Tibial artery (tissue), 4 donors: ENCODE measurements at regions not wholly inside any gene's neighbourhood (a gene's known extent, or its start where the extent isn't known, plus 50 kb on each side); places are given as distances from the start of the nearest gene placed in this dataset.

Experiments
- DNase-seq, 2 donors: peaks; one replicate each; pipeline ENCODE4 v3.0.0-alpha.2; 2019
- H3K27ac ChIP-seq, 2 donors: fragments of 200-600 bp; sonication (generic) in 1 of 2; 1 replicate in 1 of 2; 2 replicates in 1 of 2; pipeline ENCODE4 v1.5.1; 2018 to 2019; ENCODE audit warnings: mild to moderate bottlenecking in 1 of 2
- H3K27me3 ChIP-seq, 2 donors: fragments of 200-600 bp; sonication (generic) in 1 of 2; one replicate each; pipeline versions ENCODE4 v1.5.1 to v1.6.0; 2016 to 2019
- H3K36me3 ChIP-seq, 3 donors: fragments of 200-600 bp; sonication (generic) in 2 of 3; one replicate each; pipeline ENCODE4 v1.5.1; 2016 to 2019; ENCODE audit warnings: mild to moderate bottlenecking in 2 of 3
- H3K4me1 ChIP-seq, 4 donors: fragments of 200-600 bp; sonication (generic) in 2 of 4; 1 replicate in 3 of 4; 2 replicates in 1 of 4; pipeline ENCODE4 v1.5.1; 2016 to 2019
- H3K4me3 ChIP-seq, 2 donors: fragments of 200-600 bp; sonication (generic) in 1 of 2; 1 replicate in 1 of 2; 2 replicates in 1 of 2; pipeline ENCODE4 v1.5.1; 2018 to 2019; ENCODE audit warnings: mild to moderate bottlenecking in 2 of 2
- H3K9me3 ChIP-seq, 3 donors: fragments of 200-600 bp; sonication (generic) in 1 of 3; one replicate each; pipeline ENCODE4 v1.5.1; 2016 to 2019
- intact Hi-C: fragments of 100-400 bp; cut with DNase I; formaldehyde crosslinking; loops from one replicate; pipeline ENCODE4 v1.15.0; 2023; ENCODE audit warnings: low total_unique reads
- TF ChIP-seq, protein P1 (sequence below), 2 experiments: fragments of 200-600 bp in 1 of 2; fragments of 450-650 bp in 1 of 2; IDR thresholded peaks; one replicate each; pipeline ENCODE4 v1.5.1; 2017 to 2019; ENCODE audit warnings: antibody characterized with exemption in 2 of 2, mild to moderate bottlenecking in 1 of 2, moderate library complexity in 1 of 2

DNA sequence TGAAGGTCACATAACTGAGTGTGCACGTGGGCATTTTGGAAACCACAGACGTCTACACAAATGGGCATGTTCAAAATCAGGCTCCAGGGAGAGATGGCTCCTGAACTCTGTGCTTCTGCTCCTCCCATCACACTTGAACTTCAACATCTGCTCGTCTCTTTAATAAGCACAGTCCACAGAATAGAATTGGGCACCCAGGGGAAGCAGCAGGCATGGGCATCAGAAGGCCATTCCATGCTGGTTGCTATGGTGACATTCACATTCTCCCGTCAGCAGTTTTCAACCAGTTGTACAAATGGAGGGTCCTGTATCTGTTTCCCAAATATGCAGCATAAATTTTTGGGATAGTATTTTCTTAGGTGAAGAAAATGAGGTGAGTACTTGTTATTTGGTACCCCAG, 183.7 kb upstream of the COPS8 start:
- Histone ChIP-seq H3K9me3 (no peaks in the 10 kb centered on the region), H3K4me3 (no peak overlapping the region), H3K27ac (no peak overlapping the region), H3K27me3 (peaks cover 0 to 5% of the 10 kb centered on the region in 2 donors), H3K36me3 (no peaks in the 10 kb centered on the region), H3K4me1 (no peaks in the 10 kb centered on the region)
- DNase-seq = no peak
- intact Hi-C loops = no loop called here
- TF ChIP-seq, protein P1, sequence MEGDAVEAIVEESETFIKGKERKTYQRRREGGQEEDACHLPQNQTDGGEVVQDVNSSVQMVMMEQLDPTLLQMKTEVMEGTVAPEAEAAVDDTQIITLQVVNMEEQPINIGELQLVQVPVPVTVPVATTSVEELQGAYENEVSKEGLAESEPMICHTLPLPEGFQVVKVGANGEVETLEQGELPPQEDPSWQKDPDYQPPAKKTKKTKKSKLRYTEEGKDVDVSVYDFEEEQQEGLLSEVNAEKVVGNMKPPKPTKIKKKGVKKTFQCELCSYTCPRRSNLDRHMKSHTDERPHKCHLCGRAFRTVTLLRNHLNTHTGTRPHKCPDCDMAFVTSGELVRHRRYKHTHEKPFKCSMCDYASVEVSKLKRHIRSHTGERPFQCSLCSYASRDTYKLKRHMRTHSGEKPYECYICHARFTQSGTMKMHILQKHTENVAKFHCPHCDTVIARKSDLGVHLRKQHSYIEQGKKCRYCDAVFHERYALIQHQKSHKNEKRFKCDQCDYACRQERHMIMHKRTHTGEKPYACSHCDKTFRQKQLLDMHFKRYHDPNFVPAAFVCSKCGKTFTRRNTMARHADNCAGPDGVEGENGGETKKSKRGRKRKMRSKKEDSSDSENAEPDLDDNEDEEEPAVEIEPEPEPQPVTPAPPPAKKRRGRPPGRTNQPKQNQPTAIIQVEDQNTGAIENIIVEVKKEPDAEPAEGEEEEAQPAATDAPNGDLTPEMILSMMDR (IDR thresholded peaks at IDR 0.05) = no peak

DNA sequence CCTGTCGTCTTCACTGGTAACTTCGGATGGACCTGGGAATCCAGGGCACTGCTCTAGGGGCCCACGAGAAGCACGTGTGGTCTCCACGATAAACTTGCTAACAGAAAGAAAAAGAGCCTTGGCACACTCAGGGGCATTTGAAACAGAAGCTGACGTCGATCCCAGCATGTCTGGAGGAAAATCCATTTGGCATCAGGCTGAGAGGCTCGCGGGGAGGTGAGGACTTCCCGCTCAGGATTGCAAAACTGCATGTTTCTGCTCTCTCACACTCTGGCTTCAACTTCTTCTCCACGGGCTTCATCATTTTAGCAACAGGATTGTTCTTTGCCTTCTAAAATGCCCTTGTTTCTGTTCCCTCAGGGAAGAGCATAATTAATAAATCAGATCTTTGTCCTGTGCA, 181.7 kb upstream of the COPS8 start:
- intact Hi-C loops = no loop called here
- H3K27me3 ChIP-seq = peaks cover 0 to 5% of the 10 kb centered on the region in 2 donors
- no peak overlapping the region for H3K4me3 ChIP-seq
- H3K27ac ChIP-seq = no peak overlapping the region
- TF ChIP-seq, protein P1 (IDR thresholded peaks at IDR 0.05) = no peak
- no peaks in the 10 kb centered on the region for H3K36me3 ChIP-seq
- DNase-seq = no peak
- no peaks in the 10 kb centered on the region for H3K4me1 ChIP-seq
- H3K9me3 ChIP-seq = no peaks in the 10 kb centered on the region

GRCh38 chr2:236904389-236905263, 181.1 kb upstream of the COPS8 start:
- TF ChIP-seq, protein P1 (IDR thresholded peaks at IDR 0.05) = no peak
- intact Hi-C loops = no loop called here

GRCh38 chr2:236905976-236906375, 179.7 kb upstream of the COPS8 start:
- Histone ChIP-seq H3K9me3 (no peaks in the 10 kb centered on the region), H3K4me1 (no peaks in the 10 kb centered on the region), H3K27me3 (peaks cover 0 to 5% of the 10 kb centered on the region in 2 donors), H3K27ac (no peak overlapping the region), H3K36me3 (no peaks in the 10 kb centered on the region), H3K4me3 (no peak overlapping the region)
- TF ChIP-seq, protein P1 (IDR thresholded peaks at IDR 0.05) = no peak
- intact Hi-C loops = no loop called here
- no peak for DNase-seq

More at GRCh38 chr2:236904389-236905263, 181.1 kb upstream of the COPS8 start:
- Histone ChIP-seq H3K36me3 (no peaks in the 10 kb centered on the region), H3K4me3 (no peak overlapping the region), H3K4me1 (no peaks in the 10 kb centered on the region), H3K27me3 (peaks cover 0 to 5% of the 10 kb centered on the region in 2 donors), H3K9me3 (no peaks in the 10 kb centered on the region), H3K27ac (no peak overlapping the region)
- no peak for DNase-seq

DNA sequence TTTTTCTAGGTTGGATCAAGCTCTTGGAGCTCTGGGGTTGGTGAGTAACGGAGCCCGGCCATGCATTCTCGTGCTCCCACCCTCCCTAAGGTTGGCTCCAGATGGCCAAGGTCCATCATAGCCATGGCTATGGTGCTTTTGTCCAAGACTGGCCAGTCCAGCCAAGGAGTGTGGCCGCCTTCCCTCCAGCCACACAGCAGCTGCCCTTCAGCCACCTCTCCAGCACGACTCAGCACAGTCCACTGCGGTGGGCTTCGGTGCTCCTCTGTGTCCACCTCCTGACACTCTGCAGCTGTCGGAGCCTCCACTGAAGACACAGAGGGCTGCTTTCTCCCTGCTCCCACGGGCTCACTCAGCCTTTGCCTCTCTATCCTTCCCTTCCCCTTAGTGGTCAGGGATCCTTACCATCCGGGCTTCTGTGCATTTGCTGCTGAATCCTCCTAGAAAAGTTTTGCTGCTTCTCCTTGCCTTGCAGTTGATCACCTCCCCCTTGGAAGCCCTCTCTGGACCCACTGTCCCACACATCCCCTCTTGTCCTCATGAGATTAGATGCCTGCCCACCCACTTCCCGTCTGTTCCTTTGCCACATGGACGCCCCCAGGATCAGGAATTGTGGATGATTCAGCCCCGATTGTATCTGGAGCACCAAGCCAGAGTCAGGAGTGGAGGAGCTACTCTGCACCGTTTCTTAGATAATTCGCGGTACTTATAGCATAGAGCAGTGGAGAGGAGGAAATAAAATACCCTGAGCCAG, 177.1 kb upstream of the COPS8 start:
- DNase-seq = no peak
- no peaks in the 10 kb centered on the region for H3K36me3 ChIP-seq
- TF ChIP-seq, protein P1 (IDR thresholded peaks at IDR 0.05) = no peak
- intact Hi-C loops = no loop called here
- no peaks in the 10 kb centered on the region for H3K9me3 ChIP-seq
- H3K4me1 ChIP-seq = no peaks in the 10 kb centered on the region
- H3K4me3 ChIP-seq = no peak overlapping the region
- H3K27me3 ChIP-seq = peaks cover 0 to 4% of the 10 kb centered on the region in 2 donors
- no peak overlapping the region for H3K27ac ChIP-seq
